ENCODE measurements at regions not wholly inside any gene's neighbourhood (a gene's known extent, or its start where the extent isn't known, plus 50 kb on each side); places are given as distances from the start of the nearest gene placed in this dataset.

- no TSS peak for BruUV-seq (replicated peaks)
- Histone ChIP-seq H3K4me3 (no peak overlapping the region), H3K36me3 (ENCODE audit: control insufficient read depth in 2 of 2, insufficient read depth in 2 of 2, low read length in 1 of 2) (no peaks in the 10 kb centered on the region), H3K27ac (ENCODE audit: control insufficient read depth, insufficient read depth) (no peak overlapping the region), H3K79me2 (ENCODE audit: control insufficient read depth, insufficient read depth, low read length) (no peaks in the 10 kb centered on the region), H3K4me2 (ENCODE audit: control insufficient read depth, insufficient read depth) (no peak overlapping the region), H3K27me3 (replicated peaks in 1 of 2; ENCODE audit: control insufficient read depth in 2 of 2, insufficient read depth in 2 of 2, low read length in 1 of 2) (no peaks in the 10 kb centered on the region), H2AFZ (ENCODE audit: control insufficient read depth, low read depth, low read length) (no peak overlapping the region), H3K9ac (ENCODE audit: control insufficient read depth, insufficient read depth, low read length) (no peak overlapping the region), H3K4me1 (ENCODE audit: control insufficient read depth, insufficient read depth, low read length) (no peaks in the 10 kb centered on the region), H3K9me3 (replicated peaks; ENCODE audit: control insufficient read depth, insufficient read depth, low read length) (no peaks in the 10 kb centered on the region), H4K20me1 (ENCODE audit: control insufficient read depth, insufficient read depth) (no peaks in the 10 kb centered on the region)
- WGBS (ENCODE audit: insufficient coverage, insufficient replicate concordance, low lambda C conversion rate, missing lambda C conversion rate), result 17% methylated on average over 2 of the region's 2 CpGs
- ATAC-seq (no peak), FAIRE-seq (no peak), DNase-seq (ENCODE audit: low read depth, low spot score) (no peak)
- intact Hi-C loops (cut with micrococcal nuclease; ENCODE audit: unreplicated experiment) (no loop called here), in situ Hi-C loops (cut with MboI) (no loop called here)
- POLR2A ChIA-PET, result no interaction called here
- CTCF ChIA-PET, result no interaction called here
- RAD21 ChIA-PET (ENCODE audit: unreplicated experiment), result no interaction called here
- TF ChIP-seq POU2F2 (IDR thresholded peaks at IDR 0.05; ENCODE audit: borderline replicate concordance, low read depth, low read length), result no peak
- no peak for TF ChIP-seq SMARCA5 (IDR thresholded peaks at IDR 0.05)
- no peak for TF ChIP-seq CHD2 (IDR thresholded peaks at IDR 0.05; ENCODE audit: borderline replicate concordance, low read depth, low read length)
- TF ChIP-seq IKZF2 (IDR thresholded peaks at IDR 0.05), result no peak
- no peak for TF ChIP-seq HDGF (IDR thresholded peaks at IDR 0.05)
- TF ChIP-seq ZNF217 (IDR thresholded peaks at IDR 0.05), result no peak
- no peak for TF ChIP-seq ETV6 (conservative IDR thresholded peaks at IDR 0.05 in 1 of 2, IDR thresholded peaks at IDR 0.05 in 1 of 2; ENCODE audit: borderline replicate concordance in 1 of 2, low read depth in 1 of 2)
- TF ChIP-seq KDM1A (IDR thresholded peaks at IDR 0.05; ENCODE audit: borderline replicate concordance), result no peak
- no peak for TF ChIP-seq HCFC1 (IDR thresholded peaks at IDR 0.05; ENCODE audit: low read length)
- TF ChIP-seq NBN (IDR thresholded peaks at IDR 0.05), result no peak
- SMC1A ChIA-PET (ENCODE audit: uncharacterized antibody, unreplicated experiment), result no interaction called here
These were observed 383.3 kb upstream of the RPS23 start for GRCh38 chr5:82661462-82661861.

- ChIA-PET CTCF (interaction anchor here (0.7 kb wide), 1 partner anchor 28 kb away, joined by 3 read pairs; no protein-coding TSS in a partner anchor), POLR2A (no interaction called here), SMC1A (ENCODE audit: uncharacterized antibody, unreplicated experiment) (interaction anchor here (1.0 to 1.8 kb wide), 3 partner anchors 9 to 17 kb away, joined by 3 to 6 read pairs (median 5); no protein-coding TSS in a partner anchor), RAD21 (ENCODE audit: unreplicated experiment) (no interaction called here)
- Histone ChIP-seq H3K36me3 (ENCODE audit: control insufficient read depth in 2 of 2, insufficient read depth in 2 of 2, low read length in 1 of 2) (no peaks in the 10 kb centered on the region), H3K4me3 (no peak overlapping the region), H3K79me2 (ENCODE audit: control insufficient read depth, insufficient read depth, low read length) (no peaks in the 10 kb centered on the region), H2AFZ (ENCODE audit: control insufficient read depth, low read depth, low read length) (no peak overlapping the region), H4K20me1 (ENCODE audit: control insufficient read depth, insufficient read depth) (no peaks in the 10 kb centered on the region), H3K4me1 (ENCODE audit: control insufficient read depth, insufficient read depth, low read length) (no peaks in the 10 kb centered on the region), H3K27ac (ENCODE audit: control insufficient read depth, insufficient read depth) (no peak overlapping the region), H3K4me2 (ENCODE audit: control insufficient read depth, insufficient read depth) (no peak overlapping the region), H3K9me3 (replicated peaks; ENCODE audit: control insufficient read depth, insufficient read depth, low read length) (no peaks in the 10 kb centered on the region), H3K27me3 (replicated peaks in 1 of 2; ENCODE audit: control insufficient read depth in 2 of 2, insufficient read depth in 2 of 2, low read length in 1 of 2) (no peaks in the 10 kb centered on the region), H3K9ac (ENCODE audit: control insufficient read depth, insufficient read depth, low read length) (no peak overlapping the region)
- intact Hi-C loops (cut with micrococcal nuclease; ENCODE audit: unreplicated experiment), result no loop called here
- ATAC-seq, result no peak
- 17% methylated on average over 2 of the region's 2 CpGs for WGBS (ENCODE audit: insufficient coverage, insufficient replicate concordance, low lambda C conversion rate, missing lambda C conversion rate)
- no peak for DNase-seq (ENCODE audit: low read depth, low spot score)
- in situ Hi-C loops (cut with MboI), result no loop called here
- no peak for FAIRE-seq
- no TSS peak for BruUV-seq (replicated peaks)
- no peak for TF ChIP-seq NR2C2 (IDR thresholded peaks at IDR 0.05; ENCODE audit: borderline replicate concordance, control insufficient read depth, insufficient read length, low read depth)
- no peak for TF ChIP-seq CREM (IDR thresholded peaks at IDR 0.05; ENCODE audit: low read depth)
- no peak for TF ChIP-seq ZNF217 (IDR thresholded peaks at IDR 0.05)
- TF ChIP-seq BACH1 (IDR thresholded peaks at IDR 0.05; ENCODE audit: borderline replicate concordance), result no peak
- TF ChIP-seq HDAC6 (IDR thresholded peaks at IDR 0.05; ENCODE audit: unreplicated experiment), result no peak
- TF ChIP-seq HSF1 (IDR thresholded peaks at IDR 0.05; ENCODE audit: low read depth, low read length), result no peak
- no peak for TF ChIP-seq ATF2 (IDR thresholded peaks at IDR 0.05; ENCODE audit: low read length)
- TF ChIP-seq RAD21 (IDR thresholded peaks at IDR 0.05; ENCODE audit: insufficient read depth, low read depth, low read length), result no peak
- TF ChIP-seq KAT2A (conservative IDR thresholded peaks at IDR 0.05; ENCODE audit: control insufficient read depth, low read depth, low read length), result no peak
- TF ChIP-seq CBX3 (IDR thresholded peaks at IDR 0.05; ENCODE audit: borderline replicate concordance, low read depth), result no peak
These were observed 381.0 kb upstream of the RPS23 start for GRCh38 chr5:82659115-82659514.

Measured in GM12878 (cell line).